GM10248 (cell line): ENCODE measurements at regions not wholly inside any gene's neighbourhood (a gene's known extent, or its start where the extent isn't known, plus 50 kb on each side); places are given as distances from the start of the nearest gene placed in this dataset.
"Not testable (repeated sequence)": the region's sequence is repeated elsewhere in the genome, so short reads cannot be mapped to it uniquely, and the experiment has no call there.

Experiments used
- CTCF ChIA-PET: fragments of 300-600 bp; sonication (Branson Sonifier 250); formaldehyde crosslinking; extraction: SDS; loops from one replicate; lab custom pipeline; 2021; ENCODE audit warnings: antibody characterized with exemption; lab: Yijun Ruan, JAX
- POLR2A ChIA-PET: fragments of 350-650 bp; sonication (Branson Sonifier 250); formaldehyde crosslinking; extraction: SDS; loops from one replicate; lab custom pipeline; 2020; ENCODE audit warnings: antibody characterized with exemption; lab: Yijun Ruan, JAX
- DNase-seq: peaks from one replicate; pipeline ENCODE4 v3.0.0; 2012; ENCODE audit errors: extremely low spot score
- TF ChIP-seq, protein P1 (sequence below): IDR thresholded peaks from 2 replicates; pipeline ENCODE4 v1.5.1; 2012; ENCODE audit warnings: mild to moderate bottlenecking, low read depth; ENCODE audit errors: extremely low read depth, missing control alignments, control extremely low read depth

DNA sequence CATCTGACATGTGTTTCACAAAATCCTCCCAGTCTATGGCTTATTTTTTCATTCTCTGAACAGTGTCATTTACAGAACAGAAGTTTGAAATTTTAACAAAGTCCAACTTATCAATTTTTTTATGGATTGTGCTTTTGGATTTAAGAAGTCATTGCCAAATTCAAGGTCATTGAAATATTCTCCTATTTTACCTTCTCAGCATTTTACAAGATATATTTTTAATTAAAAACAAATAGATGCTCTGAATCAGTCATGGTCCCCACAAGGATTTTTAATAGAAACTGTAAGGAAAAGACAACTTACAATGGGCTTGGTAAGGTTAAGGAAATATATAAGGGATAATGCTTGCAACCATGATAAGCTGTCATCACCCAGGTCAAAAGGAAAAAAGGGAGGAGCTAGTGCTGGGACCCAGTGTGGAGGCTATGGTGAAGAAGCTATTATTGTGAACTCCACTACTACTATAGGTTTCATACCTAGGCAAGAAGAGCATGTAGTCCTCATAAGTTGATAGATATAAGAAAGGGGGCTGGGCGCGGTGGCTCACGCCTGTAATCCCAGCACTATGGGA, 144.5 kb upstream of the KCNJ15 start:
- DNase-seq, result no peak
- ChIA-PET CTCF (interaction anchor here (1.5 kb wide), 1 partner anchor 11 kb away, joined by 5 read pairs; no protein-coding TSS in a partner anchor), POLR2A (no interaction called here)
- TF ChIP-seq, protein P1, sequence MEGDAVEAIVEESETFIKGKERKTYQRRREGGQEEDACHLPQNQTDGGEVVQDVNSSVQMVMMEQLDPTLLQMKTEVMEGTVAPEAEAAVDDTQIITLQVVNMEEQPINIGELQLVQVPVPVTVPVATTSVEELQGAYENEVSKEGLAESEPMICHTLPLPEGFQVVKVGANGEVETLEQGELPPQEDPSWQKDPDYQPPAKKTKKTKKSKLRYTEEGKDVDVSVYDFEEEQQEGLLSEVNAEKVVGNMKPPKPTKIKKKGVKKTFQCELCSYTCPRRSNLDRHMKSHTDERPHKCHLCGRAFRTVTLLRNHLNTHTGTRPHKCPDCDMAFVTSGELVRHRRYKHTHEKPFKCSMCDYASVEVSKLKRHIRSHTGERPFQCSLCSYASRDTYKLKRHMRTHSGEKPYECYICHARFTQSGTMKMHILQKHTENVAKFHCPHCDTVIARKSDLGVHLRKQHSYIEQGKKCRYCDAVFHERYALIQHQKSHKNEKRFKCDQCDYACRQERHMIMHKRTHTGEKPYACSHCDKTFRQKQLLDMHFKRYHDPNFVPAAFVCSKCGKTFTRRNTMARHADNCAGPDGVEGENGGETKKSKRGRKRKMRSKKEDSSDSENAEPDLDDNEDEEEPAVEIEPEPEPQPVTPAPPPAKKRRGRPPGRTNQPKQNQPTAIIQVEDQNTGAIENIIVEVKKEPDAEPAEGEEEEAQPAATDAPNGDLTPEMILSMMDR, result no peak

DNA sequence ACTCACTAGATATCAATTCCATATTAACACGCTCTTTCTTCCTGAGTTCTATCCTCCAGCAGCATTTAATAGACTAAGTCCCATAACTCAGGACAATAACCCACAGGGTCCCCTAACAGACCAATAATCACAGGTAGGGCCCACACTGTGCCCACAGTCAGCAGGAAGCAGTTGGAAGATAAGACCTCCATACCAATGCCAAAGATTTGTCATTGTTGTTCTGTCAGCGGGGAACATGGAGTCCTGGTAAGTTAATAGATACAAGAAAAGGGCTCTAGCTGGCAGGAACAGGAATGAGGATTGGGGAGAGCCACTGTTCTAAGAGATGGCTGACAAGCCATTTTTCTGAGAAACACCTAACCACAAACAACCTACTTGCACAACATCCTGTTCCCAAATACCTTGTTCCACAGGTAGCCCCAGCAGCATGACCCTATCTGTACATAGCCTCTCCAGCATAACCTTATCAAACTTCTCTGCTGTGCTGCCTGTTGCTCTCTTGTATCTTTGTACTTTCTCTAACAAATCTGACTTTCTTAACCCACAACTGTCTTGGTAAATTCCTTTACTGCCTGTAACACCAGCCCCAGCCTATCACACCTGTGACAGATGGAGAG, 142.0 kb upstream of the KCNJ15 start:
- TF ChIP-seq, protein P1, result no peak

DNA sequence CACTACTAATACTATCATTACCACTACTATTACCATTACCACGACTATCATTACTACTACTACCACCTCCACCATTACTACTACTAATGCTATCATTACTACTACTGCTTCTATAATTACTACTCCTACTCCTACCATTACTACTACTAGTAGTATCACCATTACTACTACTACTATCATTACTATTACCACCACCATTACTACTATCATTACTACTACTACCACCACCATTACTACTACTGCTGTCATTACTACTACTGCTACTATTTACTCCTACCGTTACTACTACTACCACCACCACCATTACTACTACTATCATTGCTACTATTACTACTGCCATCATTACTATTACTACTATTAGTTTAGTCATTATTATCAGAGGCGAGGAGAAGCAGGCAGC, 140.9 kb upstream of the KCNJ15 start:
- TF ChIP-seq, protein P1, result no peak
- POLR2A ChIA-PET, result no interaction called here
- no peak for DNase-seq
- CTCF ChIA-PET, result no interaction called here

More for the DNA sequence above, 142.0 kb upstream of the KCNJ15 start:
- DNase-seq, result no peak
- ChIA-PET POLR2A (no interaction called here), CTCF (no interaction called here)

DNA sequence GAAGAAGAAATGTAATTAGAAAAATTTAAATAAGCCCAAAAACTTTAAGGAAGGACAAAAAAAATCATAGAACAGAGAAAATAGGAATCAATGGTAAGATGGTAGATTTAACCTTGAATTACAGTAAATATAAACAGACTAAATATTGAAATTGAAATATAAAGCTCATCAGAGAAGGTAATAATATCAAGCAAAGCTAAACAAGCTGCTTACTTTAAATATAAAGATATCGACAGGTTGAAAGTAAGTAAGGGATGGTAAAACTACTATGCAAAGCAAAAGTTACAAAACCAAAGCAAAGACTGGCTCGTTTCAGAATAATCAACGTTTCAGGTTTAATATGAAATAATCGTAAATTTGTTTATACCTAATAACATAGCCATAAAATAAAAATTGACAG, 137.0 kb upstream of the KCNJ15 start:
- CTCF ChIA-PET, result interaction anchor here (1.1 to 1.5 kb wide), 2 partner anchors 9 to 10 kb away, joined by 3 read pairs; no protein-coding TSS in a partner anchor
- POLR2A ChIA-PET, result no interaction called here
- no peak for DNase-seq
- TF ChIP-seq, protein P1, result no peak

DNA sequence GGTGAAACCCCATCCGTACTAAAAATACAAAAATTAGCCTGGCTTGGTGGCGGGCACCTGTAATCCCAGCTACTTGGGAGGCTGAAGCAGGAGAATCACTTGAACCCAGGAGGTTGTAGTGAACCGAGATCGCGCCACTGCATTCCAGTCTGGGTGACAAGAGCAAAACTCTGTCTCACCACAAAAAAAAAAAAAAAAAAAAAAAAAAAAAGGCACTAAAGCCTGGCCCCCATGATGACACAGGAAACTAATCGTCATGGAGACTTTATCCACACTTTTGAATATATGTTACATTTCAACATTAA, 136.2 kb upstream of the KCNJ15 start:
- POLR2A ChIA-PET, DNase-seq: not testable (repeated sequence)
- CTCF ChIA-PET, result interaction anchor here (1.5 kb wide), 1 partner anchor 9 kb away, joined by 3 read pairs; no protein-coding TSS in a partner anchor

DNA sequence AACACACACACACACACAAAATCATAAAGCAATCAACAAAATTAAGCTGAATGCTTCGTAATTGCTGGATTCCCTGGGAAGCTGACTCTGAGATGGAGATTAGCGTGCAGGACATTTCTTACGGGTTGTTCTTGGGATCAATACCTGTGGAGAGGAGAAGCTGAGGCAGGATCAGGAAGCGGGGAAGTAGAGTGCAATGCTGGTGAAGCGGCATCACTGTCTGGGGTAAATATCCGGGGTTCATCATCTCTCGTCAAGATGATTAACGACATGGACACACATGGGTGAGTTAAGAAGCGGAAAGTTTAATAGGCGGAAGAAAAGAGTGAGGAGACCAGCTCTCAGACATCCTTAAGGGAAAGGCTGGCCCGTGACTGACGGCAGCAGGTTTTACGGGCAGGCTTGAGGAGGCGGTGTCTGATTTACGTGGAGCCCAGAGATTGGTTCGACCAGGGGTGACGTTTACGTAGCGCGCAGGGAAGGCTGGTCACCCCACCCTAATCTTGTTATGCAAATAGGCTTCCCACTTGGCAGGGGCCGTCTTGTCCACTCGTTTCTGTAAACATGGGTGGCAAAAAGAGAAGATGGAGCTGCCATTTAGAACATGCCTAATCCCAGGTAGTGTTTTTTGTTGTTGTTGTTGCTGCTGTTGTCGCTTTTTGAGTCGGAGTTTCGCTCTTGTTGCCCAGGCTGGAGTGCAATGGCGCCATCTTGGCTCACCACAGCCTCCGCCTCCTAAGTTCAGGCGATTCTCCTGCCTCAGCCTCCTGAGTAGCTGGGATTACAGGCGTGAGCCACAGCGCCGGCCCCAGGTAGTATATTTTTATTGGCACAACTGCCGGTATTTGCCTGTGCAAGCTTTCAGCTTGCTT, 135.6 kb upstream of the KCNJ15 start:
- POLR2A ChIA-PET, result no interaction called here
- DNase-seq, result no peak
- CTCF ChIA-PET, result interaction anchor here (1.5 kb wide), 1 partner anchor 9 kb away, joined by 3 read pairs; no protein-coding TSS in a partner anchor
- TF ChIP-seq, protein P1, result no peak
